ENCODE measurements at regions not wholly inside any gene's neighbourhood (a gene's known extent, or its start where the extent isn't known, plus 50 kb on each side); places are given as distances from the start of the nearest gene placed in this dataset.

GRCh38 chr5:113663879-113664541, 150.5 kb downstream of the YTHDC2 start:
- 55 to 63% (median 61%) methylated on average over 7 of the region's 7 CpGs for WGBS, 4 donors
- no peak for ATAC-seq
- Histone ChIP-seq H3K36me3 (no peaks in the 10 kb centered on the region), H3K9me3 (peaks cover 0 to under 1% (median 0%) of the 10 kb centered on the region in 12 donors), H3K27me3 (peaks cover 0 to 7% (median 0%) of the 10 kb centered on the region in 9 donors), H3K4me1 (no peaks in the 10 kb centered on the region), H3K27ac (no peak overlapping the region), H3K4me3 (no peak overlapping the region)
- peak in 3 of 5 donors; percentile 18 to 62 (median 36) for DNase-seq
- intact Hi-C loops (cut with DNase I): no loop called here
- TF ChIP-seq, protein P1, sequence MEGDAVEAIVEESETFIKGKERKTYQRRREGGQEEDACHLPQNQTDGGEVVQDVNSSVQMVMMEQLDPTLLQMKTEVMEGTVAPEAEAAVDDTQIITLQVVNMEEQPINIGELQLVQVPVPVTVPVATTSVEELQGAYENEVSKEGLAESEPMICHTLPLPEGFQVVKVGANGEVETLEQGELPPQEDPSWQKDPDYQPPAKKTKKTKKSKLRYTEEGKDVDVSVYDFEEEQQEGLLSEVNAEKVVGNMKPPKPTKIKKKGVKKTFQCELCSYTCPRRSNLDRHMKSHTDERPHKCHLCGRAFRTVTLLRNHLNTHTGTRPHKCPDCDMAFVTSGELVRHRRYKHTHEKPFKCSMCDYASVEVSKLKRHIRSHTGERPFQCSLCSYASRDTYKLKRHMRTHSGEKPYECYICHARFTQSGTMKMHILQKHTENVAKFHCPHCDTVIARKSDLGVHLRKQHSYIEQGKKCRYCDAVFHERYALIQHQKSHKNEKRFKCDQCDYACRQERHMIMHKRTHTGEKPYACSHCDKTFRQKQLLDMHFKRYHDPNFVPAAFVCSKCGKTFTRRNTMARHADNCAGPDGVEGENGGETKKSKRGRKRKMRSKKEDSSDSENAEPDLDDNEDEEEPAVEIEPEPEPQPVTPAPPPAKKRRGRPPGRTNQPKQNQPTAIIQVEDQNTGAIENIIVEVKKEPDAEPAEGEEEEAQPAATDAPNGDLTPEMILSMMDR (IDR thresholded peaks at IDR 0.05): peak in 4 of 12 donors; percentile 13 to 37 (median 27)
- TF ChIP-seq POLR2A (IDR thresholded peaks at IDR 0.05): no peak

DNA sequence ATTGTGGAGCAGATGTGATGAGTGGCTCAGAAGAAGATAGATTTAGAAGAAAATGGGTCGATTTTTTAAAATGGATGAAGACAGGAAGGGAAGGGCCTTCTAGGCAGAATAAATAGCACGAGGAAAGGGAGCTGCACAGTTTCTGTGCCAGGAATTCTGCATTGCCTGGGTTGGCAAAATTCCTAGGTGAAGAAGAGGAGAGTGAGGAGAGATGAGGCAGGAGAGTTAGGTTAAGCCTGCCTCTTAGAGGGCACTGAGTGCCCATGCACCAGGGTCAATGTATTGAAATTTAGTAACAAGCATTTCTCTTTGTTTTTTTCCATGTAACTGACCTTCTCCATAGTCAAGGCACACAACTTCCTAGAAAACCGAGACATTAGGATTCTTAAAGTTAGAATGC, 159.5 kb downstream of the YTHDC2 start:
- Histone ChIP-seq H3K27ac (no peak overlapping the region), H3K9me3 (peaks cover 0 to 3% (median 0%) of the 10 kb centered on the region in 12 donors), H3K27me3 (no peaks in the 10 kb centered on the region), H3K36me3 (no peaks in the 10 kb centered on the region), H3K4me3 (no peak overlapping the region), H3K4me1 (no peaks in the 10 kb centered on the region)
- WGBS, 4 donors: 39 to 55% (median 43%) methylated on average over 3 of the region's 3 CpGs
- intact Hi-C loops (cut with DNase I): loop anchor here in 3 of 10 donors (10.0 kb wide), 2 partner anchors 1112 to 1402 kb away; no protein-coding TSS in a partner anchor
- no peak for ATAC-seq
- DNase-seq: no peak
- TF ChIP-seq, protein P1 (IDR thresholded peaks at IDR 0.05): no peak
- no peak for TF ChIP-seq POLR2A (IDR thresholded peaks at IDR 0.05)

DNA sequence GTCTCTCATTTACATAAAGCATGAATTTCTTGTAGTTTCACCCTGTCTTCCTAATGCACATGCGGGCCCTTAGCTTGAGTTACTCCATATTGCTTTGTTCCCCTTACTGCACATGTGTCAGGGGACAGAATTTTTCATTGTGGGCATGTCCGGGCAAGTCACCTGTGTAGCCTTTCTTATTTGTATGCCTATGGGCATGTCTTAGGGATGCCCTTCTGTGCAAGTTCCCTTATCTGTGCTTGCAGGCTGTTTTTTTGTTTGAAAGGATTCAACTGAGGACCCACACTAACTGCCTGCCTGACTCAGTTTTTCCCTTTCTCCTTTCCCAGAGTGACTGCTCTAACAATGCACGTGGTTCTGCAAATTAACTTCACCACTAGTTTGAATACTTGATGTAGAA, 161.7 kb downstream of the YTHDC2 start:
- H3K4me3 ChIP-seq: no peak overlapping the region
- intact Hi-C loops (cut with DNase I): loop anchor here in 8 of 10 donors (5.0 to 10.0 kb wide), 5 partner anchors 772 to 1400 kb away; no protein-coding TSS in a partner anchor
- H3K36me3 ChIP-seq: no peaks in the 10 kb centered on the region
- H3K27me3 ChIP-seq: no peaks in the 10 kb centered on the region
- no peaks in the 10 kb centered on the region for H3K4me1 ChIP-seq
- H3K9me3 ChIP-seq: no peaks in the 10 kb centered on the region
- no peak overlapping the region for H3K27ac ChIP-seq
- no peak for TF ChIP-seq POLR2A (IDR thresholded peaks at IDR 0.05)
- TF ChIP-seq, protein P1 (IDR thresholded peaks at IDR 0.05): no peak
- DNase-seq: no peak
- no peak for ATAC-seq
- WGBS, 4 donors: 87 to 93% (median 89%) methylated on average over 3 of the region's 3 CpGs

DNA sequence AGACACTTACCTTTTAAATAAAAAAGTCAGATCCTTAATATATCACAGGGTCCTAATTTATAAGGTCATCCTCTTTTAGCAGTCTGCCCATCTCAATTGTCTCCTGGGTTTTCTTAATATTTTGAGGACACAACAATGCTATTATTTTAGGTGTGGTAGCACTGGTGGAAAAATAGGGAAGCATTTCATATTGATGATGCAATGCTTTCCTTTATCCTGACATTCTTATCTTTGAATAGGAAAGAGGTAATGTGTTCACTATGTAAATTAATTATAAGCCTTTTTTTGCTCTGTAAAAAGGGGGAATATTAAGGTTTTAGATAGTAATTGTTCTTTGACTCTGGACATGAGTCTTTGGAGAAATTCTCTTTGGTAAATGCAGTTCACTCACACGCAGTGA, 164.7 kb downstream of the YTHDC2 start:
- Histone ChIP-seq H3K27ac (no peak overlapping the region), H3K4me3 (no peak overlapping the region), H3K4me1 (no peaks in the 10 kb centered on the region), H3K27me3 (no peaks in the 10 kb centered on the region), H3K36me3 (no peaks in the 10 kb centered on the region), H3K9me3 (no peaks in the 10 kb centered on the region)
- ATAC-seq (no peak), DNase-seq (no peak)
- TF ChIP-seq POLR2A (IDR thresholded peaks at IDR 0.05): no peak
- TF ChIP-seq, protein P1 (IDR thresholded peaks at IDR 0.05): no peak
- intact Hi-C loops (cut with DNase I): loop anchor here (2.0 to 10.0 kb wide), 8 partner anchors 769 to 1397 kb away; no protein-coding TSS in a partner anchor
- WGBS, 4 donors: 11 to 25% (median 23%) methylated on average over 1 of the region's 1 CpG
